Thyroid gland (tissue), 4 donors: ENCODE measurements at regions not wholly inside any gene's neighbourhood (a gene's known extent, or its start where the extent isn't known, plus 50 kb on each side); places are given as distances from the start of the nearest gene placed in this dataset.

Experiments
- DNase-seq, 2 donors: peaks; one replicate each; pipeline ENCODE4 v3.0.0-alpha.2; 2019
- H3K27ac ChIP-seq, 3 donors: fragments of 200-600 bp; sonication (generic); 1 replicate in 2 of 3; 2 replicates in 1 of 3; pipeline ENCODE4 v1.5.1; 2016 to 2019; ENCODE audit warnings: mild to moderate bottlenecking in 1 of 3, moderate library complexity in 1 of 3
- H3K27me3 ChIP-seq: fragments of 200-600 bp; sonication (generic); one replicate; pipeline ENCODE4 v1.5.1; 2019
- H3K36me3 ChIP-seq, 2 donors: fragments of 200-600 bp; sonication (generic); one replicate each; pipeline ENCODE4 v1.5.1; 2016 to 2019
- H3K4me1 ChIP-seq, 2 donors: fragments of 200-600 bp; sonication (generic); one replicate each; pipeline ENCODE4 v1.5.1; 2017 to 2019
- H3K4me3 ChIP-seq, 3 donors: fragments of 200-600 bp; sonication (generic); replicated peaks in 1 of 3; 1 replicate in 2 of 3; 2 replicates in 1 of 3; pipeline ENCODE4 v1.5.1; 2016; ENCODE audit warnings: mild to moderate bottlenecking in 1 of 3
- H3K9me3 ChIP-seq: fragments of 200-600 bp; sonication (generic); one replicate; pipeline ENCODE4 v1.5.1; 2017
- POLR2A ChIP-seq, 2 donors: fragments of 450-650 bp; IDR thresholded peaks; one replicate each; pipeline ENCODE4 v1.6.1; 2017; ENCODE audit warnings: antibody characterized with exemption in 2 of 2, mild to moderate bottlenecking in 2 of 2, moderate library complexity in 1 of 2
- WGBS, 2 donors: methylation state at CpG; one replicate each; pipeline ENCODE4 v1.1.5; 2017; 5-methylcytosine and 5-hydroxymethylcytosine counted together
- intact Hi-C: fragments of 100-400 bp; cut with DNase I; formaldehyde crosslinking; loops from one replicate; pipeline ENCODE4 v1.15.1; 2023
- TF ChIP-seq, protein P1 (sequence below), 6 experiments: fragments of 200-600 bp in 3 of 6; fragments of 450-650 bp in 3 of 6; sonication (generic) in 3 of 6; IDR thresholded peaks; one replicate each; pipeline ENCODE4 v1.5.1; 2016 to 2019; ENCODE audit warnings: antibody characterized with exemption in 6 of 6, mild to moderate bottlenecking in 2 of 6, inconsistent platforms in 1 of 6, moderate library complexity in 1 of 6

- H3K27ac ChIP-seq: no peak overlapping the region
- TF ChIP-seq, protein P1, sequence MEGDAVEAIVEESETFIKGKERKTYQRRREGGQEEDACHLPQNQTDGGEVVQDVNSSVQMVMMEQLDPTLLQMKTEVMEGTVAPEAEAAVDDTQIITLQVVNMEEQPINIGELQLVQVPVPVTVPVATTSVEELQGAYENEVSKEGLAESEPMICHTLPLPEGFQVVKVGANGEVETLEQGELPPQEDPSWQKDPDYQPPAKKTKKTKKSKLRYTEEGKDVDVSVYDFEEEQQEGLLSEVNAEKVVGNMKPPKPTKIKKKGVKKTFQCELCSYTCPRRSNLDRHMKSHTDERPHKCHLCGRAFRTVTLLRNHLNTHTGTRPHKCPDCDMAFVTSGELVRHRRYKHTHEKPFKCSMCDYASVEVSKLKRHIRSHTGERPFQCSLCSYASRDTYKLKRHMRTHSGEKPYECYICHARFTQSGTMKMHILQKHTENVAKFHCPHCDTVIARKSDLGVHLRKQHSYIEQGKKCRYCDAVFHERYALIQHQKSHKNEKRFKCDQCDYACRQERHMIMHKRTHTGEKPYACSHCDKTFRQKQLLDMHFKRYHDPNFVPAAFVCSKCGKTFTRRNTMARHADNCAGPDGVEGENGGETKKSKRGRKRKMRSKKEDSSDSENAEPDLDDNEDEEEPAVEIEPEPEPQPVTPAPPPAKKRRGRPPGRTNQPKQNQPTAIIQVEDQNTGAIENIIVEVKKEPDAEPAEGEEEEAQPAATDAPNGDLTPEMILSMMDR (IDR thresholded peaks at IDR 0.05): no peak
- TF ChIP-seq POLR2A (IDR thresholded peaks at IDR 0.05): no peak
- 83 to 86% methylated on average over 7 to 9 of the region's 9 CpGs for WGBS, 2 donors
- H3K27me3 ChIP-seq: no peaks in the 10 kb centered on the region
- H3K4me3 ChIP-seq: no peak overlapping the region
- intact Hi-C loops: no loop called here
- H3K4me1 ChIP-seq: no peaks in the 10 kb centered on the region
- DNase-seq: no peak
- H3K36me3 ChIP-seq: no peaks in the 10 kb centered on the region
- no peaks in the 10 kb centered on the region for H3K9me3 ChIP-seq
These were observed 191.7 kb upstream of the TPM1 start for GRCh38 chr15:62850791-62851291.

- no peaks in the 10 kb centered on the region for H3K9me3 ChIP-seq
- DNase-seq: no peak
- no peaks in the 10 kb centered on the region for H3K27me3 ChIP-seq
- no peak overlapping the region for H3K4me3 ChIP-seq
- WGBS, 2 donors: 79 to 90% methylated on average over 5 of the region's 5 CpGs
- no peaks in the 10 kb centered on the region for H3K36me3 ChIP-seq
- TF ChIP-seq POLR2A (IDR thresholded peaks at IDR 0.05): no peak
- TF ChIP-seq, protein P1 (IDR thresholded peaks at IDR 0.05): no peak
- intact Hi-C loops: no loop called here
- H3K4me1 ChIP-seq: no peaks in the 10 kb centered on the region
- H3K27ac ChIP-seq: no peak overlapping the region
These were observed 189.3 kb upstream of the TPM1 start for GRCh38 chr15:62853114-62853840.

DNA sequence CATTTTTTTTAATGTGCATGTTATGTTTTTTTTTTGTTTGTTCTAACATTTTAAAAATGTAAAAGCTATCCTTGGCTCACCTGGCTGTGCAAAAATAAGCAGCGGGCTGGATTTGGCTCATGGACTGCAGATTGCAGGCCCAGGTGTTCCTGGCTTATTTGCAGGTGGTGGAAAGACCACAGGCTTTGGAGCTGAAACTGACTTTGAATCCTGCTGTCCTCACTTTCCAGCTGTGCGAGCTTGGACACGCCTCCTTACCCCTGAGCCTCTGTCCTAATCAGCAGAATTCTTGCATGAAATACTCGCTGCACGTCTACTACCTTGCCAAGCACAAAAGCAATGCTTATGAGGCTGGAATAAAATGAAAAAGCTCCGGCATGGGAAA is 188.7 kb upstream of the TPM1 start:
- no peak overlapping the region for H3K27ac ChIP-seq
- no peaks in the 10 kb centered on the region for H3K4me1 ChIP-seq
- no peaks in the 10 kb centered on the region for H3K27me3 ChIP-seq
- H3K4me3 ChIP-seq: no peak overlapping the region
- H3K36me3 ChIP-seq: no peaks in the 10 kb centered on the region
- no peak for TF ChIP-seq POLR2A (IDR thresholded peaks at IDR 0.05)
- TF ChIP-seq, protein P1 (IDR thresholded peaks at IDR 0.05): no peak
- no peaks in the 10 kb centered on the region for H3K9me3 ChIP-seq
- DNase-seq: no peak
- 53 to 86% methylated on average over 6 of the region's 6 CpGs for WGBS, 2 donors
- intact Hi-C loops: no loop called here

GRCh38 chr15:62854420-62855084 is 188.0 kb upstream of the TPM1 start:
- DNase-seq: no peak
- 93 to 95% methylated on average over 10 to 12 of the region's 12 CpGs for WGBS, 2 donors
- Histone ChIP-seq H3K4me1 (no peaks in the 10 kb centered on the region), H3K36me3 (no peaks in the 10 kb centered on the region), H3K27me3 (no peaks in the 10 kb centered on the region), H3K9me3 (no peaks in the 10 kb centered on the region), H3K27ac (no peak overlapping the region), H3K4me3 (no peak overlapping the region)
- intact Hi-C loops: no loop called here
- TF ChIP-seq, protein P1 (IDR thresholded peaks at IDR 0.05): no peak
- TF ChIP-seq POLR2A (IDR thresholded peaks at IDR 0.05): no peak

DNA sequence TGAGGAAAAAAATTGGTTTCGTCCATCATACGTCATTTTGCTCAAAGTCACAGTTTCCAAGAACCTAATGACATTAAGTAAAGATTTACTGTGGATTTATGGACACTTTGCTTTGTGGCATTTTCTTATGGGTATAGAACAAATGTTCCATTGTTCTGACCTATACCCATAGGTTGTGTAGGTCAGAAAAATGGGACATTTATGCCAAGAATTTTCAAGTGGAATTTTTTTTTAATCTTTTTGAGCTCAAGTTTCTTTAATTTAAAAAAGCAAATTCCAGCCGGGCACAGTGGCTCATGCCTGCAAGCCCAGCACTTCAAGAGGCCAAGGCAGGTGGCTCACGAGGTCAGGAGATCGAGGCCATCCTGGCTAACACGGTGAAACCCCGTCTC is 187.5 kb upstream of the TPM1 start:
- intact Hi-C loops: no loop called here
- Histone ChIP-seq H3K4me1 (no peaks in the 10 kb centered on the region), H3K27me3 (no peaks in the 10 kb centered on the region), H3K27ac (no peak overlapping the region), H3K4me3 (no peak overlapping the region), H3K36me3 (no peaks in the 10 kb centered on the region), H3K9me3 (no peaks in the 10 kb centered on the region)
- DNase-seq: no peak
- no peak for TF ChIP-seq POLR2A (IDR thresholded peaks at IDR 0.05)
- TF ChIP-seq, protein P1 (IDR thresholded peaks at IDR 0.05): no peak
- 77% methylated on average over 7 of the region's 7 CpGs for WGBS, 2 donors
